HG03432 (cell line): ENCODE measurements at regions not wholly inside any gene's neighbourhood (a gene's known extent, or its start where the extent isn't known, plus 50 kb on each side); places are given as distances from the start of the nearest gene placed in this dataset.

Experiments
- ATAC-seq: cut with Tn5 transposase; IDR thresholded peaks from one replicate; pipeline ENCODE4 v1.9.1; 2021; ENCODE audit warnings: mild to moderate bottlenecking, moderate library complexity; ENCODE audit not compliant: unreplicated experiment

- ATAC-seq, result no peak
Measured at GRCh38 chr1:175894581-175894980, 151.2 kb upstream of the TNR start.

GRCh38 chr1:175893192-175893591, 149.8 kb upstream of the TNR start:
- no peak for ATAC-seq

DNA sequence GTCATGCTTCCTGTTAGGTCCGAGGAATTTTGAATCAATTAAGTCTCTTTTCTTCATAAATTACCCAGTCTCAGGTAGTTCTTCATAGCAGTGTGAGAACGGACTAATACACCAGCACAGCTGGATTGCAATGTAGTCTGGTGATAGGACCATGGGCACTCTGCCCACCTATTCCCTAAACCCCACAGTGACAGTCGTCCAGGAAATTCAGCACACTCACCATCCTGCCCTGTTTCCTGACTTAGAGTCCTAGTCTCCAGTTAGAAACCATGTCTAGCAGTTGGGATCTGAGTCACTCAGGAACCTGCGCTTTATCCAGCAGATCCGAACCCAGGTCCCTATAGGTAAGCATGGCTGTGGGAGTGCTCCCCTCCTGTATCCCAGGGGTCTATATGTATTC, 149.3 kb upstream of the TNR start:
- no peak for ATAC-seq

DNA sequence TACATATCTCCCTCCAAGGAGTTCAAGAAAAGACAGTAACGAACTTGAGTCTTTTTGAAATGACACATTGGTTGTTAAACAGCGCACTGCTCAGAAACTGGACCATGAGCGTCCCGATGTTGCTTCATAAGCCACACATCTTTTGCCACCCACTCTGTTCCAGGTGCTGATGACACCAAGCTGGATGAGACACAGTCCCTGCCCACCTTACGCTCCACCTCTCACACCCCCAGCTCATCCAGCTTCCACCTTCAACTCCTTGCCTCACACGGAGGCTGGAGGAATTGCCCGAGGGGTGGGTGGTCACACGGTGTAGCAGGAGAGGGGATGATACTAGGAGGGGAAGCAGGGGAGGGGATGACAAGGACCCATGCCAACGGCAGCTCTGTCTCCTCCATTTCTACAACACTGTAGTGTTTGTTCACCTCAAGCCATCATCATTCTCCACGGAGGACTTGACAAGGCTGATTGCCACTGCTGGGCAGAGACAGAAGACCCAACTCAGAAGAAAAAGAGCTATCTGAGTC, 148.5 kb upstream of the TNR start:
- no peak for ATAC-seq

GRCh38 chr1:175890958-175891357, 147.6 kb upstream of the TNR start:
- ATAC-seq, result no peak

DNA sequence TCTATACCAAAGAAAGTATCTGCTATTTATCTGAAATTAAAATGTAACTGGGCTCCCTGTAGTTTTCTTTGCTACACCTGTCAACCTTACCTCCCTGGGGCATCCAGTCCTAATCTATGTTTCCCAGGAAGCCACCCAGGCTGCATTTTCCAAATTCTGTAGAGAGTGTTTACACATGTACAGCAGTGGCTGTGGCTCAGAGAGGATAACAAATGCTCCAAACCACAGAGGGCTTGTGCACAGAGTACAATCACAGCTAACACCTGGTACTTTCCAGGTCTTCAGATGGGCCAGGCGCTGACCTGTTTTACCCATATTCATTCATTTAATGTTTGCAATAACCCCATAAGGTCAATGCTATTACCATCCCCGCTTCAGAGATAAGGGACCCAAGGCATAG, 146.5 kb upstream of the TNR start:
- no peak for ATAC-seq

DNA sequence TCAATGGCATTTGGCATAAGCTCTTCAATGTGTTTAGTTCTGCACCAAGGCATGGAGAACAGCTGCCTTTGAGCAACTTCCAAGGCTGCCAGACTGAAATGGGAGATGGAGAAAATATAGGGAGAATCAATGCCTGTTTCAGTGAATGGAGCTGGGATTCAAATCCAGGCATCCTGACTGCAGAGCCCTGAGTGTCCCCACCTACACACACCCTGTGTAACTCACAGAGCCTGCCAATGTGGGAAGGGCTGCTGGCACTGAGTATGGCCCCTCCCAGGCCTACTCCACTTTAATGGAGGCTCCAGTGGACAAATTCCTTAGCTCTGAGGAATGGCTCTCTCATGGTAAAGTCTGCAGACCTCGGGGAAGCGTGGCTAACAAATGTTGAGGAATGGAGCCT, 145.6 kb upstream of the TNR start:
- no peak for ATAC-seq

DNA sequence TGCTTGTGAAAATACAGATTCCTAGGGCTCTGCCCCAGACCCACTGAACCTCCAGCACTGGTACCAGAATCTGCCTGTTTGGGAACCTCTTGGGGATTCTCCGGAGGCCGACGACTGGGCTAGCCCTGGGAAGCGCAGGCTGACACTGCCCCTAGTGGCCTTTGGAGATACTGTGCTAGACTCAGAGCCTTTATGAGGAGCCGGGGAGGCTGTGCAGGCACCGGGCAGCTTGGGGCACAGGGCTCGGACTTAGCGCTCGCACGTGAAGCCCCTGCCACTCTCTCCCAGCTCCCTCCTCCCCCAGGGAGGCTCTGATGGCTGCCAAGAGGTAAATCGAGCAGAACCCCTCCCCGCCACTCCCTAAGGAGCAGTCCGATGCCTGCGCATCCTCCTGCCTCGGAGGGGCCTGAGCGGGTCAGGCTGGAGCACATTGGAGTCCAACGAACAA, 144.6 kb upstream of the TNR start:
- ATAC-seq, result peak; percentile 94

DNA sequence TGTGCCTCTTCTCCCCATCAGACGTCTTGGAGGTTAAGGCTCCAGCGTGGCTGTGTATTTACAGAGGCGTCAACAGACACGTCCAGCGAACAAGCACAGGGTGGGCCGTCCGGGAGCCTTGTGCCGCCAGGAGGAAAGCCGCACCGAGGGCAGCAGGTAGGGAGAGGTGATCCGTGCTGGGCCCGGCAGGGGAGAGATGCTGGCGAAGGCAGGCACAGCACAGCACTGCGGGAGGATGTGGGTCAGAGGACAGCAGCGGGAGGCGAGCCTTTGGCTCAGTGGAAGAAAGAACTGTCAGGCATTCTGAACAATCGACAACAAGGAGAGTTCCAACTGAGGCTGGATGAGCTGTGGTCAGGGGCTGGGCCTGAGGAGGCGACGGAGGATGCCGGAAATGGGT, 144.1 kb upstream of the TNR start:
- ATAC-seq, result peak; percentile 27

GRCh38 chr1:175885326-175885725, 141.9 kb upstream of the TNR start:
- no peak for ATAC-seq

- ATAC-seq, result no peak
Measured at GRCh38 chr1:175884369-175884768, 141.0 kb upstream of the TNR start.

- ATAC-seq, result no peak
Measured at GRCh38 chr1:175882192-175882591, 138.8 kb upstream of the TNR start.

DNA sequence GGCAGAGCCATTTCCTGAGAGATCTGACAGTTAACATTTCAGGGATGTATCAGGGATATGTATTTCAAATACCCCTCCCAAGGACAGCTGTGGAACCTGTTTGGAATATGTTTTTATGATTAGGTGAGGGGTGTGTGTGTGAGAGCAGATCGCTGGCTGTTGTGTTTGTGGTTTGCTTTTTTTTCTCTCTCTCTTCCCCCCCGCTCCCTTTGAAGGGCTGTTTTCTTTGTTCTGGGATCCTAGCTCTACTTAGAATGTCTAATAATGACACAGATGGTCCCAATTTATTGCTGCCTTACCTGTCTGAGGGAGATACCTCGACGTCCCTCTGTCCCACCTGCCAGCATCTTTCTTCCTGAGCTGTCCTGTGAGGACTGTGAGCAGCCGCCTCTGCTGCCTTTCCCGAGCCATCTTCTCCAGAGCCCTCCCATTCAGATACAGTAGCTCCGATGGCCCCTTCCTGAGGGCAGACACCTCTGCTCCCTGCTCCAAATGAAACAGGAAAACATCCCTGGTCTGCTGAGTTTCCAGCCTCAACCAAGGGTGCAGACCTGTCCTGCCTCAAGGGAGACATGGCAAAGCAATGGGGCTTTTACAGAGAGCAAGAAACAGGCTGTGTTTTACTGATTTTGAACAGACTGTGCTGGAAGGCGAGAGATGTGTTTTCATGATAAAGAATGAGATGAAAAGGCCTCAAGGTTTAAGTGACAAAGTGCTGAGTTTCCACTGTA, 138.0 kb upstream of the TNR start:
- ATAC-seq, result no peak

- no peak for ATAC-seq
Measured at GRCh38 chr1:175878775-175879174, 135.4 kb upstream of the TNR start.

DNA sequence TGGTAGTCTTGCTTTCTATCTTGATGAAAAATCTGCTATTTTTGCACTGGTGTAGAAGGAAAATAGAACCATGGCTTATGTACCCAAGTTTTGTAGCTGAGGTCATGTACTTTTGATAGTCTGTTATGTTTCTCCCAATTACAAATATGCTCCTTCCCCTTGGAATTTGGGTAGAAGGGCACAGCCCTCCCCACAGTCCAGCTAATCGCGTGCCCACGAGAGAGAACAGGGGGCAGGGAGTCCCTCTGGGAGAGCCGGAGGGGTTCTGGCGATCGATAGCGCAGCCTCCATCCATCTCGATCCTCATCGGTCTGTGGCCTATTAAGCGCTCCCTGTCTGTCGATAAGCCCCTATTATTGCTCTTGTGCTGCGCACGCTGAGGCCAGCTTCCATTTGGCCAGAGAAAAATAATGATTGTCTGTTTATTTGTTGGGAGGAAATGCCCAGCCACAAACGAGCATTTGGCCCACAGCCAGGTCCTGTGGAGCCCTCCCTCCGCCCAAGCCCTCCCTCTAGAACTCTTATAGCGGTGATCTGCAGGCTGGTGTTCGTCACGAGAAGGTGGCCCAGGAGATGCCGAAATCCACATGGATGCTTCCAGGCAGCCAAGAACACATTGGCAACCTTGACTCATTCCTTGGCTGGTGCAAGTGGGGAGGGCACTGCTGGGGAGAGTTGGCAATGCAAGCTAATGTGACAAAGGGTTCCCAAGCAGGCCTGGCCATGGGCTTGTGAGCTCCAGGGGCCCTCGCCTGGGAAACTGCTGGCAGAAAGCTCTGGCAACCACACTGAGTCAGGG, 134.7 kb upstream of the TNR start:
- ATAC-seq, result no peak

GRCh38 chr1:175875556-175875955, 132.2 kb upstream of the TNR start:
- ATAC-seq, result no peak

DNA sequence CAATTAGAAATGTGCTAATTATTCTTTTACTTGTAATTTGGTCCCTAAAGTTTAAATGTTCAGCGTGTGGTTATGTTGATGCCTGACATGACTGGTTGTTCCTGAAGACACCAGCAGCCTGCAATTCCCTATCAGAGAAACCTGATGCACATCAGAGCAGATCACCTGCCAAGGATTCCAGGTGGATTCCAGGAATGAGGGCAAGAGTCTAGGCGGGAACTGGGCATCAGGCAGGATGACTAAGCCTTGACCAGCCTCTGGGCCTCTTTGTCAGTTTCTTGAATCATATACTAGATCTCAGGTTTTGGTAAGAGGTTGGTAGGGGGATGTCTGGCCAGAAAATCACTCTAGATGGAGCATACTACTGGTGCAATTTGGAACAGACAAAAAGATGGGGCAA, 130.7 kb upstream of the TNR start:
- ATAC-seq, result no peak

DNA sequence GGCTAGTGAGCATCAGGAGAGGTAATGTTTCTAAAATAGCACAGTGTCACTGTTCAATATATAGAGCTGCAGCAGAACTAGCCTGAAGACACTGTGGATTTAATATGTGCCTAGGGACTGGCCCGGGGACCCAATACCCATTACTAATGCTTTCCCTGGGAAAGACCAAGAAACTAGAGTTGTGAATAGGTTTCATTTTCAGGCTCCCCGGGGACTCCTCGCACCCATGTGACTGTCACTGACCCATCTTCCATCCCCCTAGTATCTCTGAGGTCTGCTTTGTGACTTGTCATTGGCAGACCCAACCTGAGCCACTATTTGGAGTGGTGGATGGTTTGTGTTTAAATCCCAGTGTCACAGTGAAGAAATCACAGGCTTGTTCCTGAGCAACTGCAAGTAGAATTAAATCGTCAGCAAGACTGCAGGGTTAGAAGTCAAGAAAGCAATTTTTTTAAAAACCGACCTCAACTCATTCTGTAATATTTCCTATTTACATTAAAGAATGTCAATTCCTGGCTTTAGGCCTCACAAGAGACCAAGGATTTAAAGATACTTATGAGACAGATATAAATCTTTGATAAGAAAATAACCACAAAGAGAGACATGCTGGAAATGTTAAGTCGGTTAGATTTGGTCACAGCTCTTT, 130.0 kb upstream of the TNR start:
- ATAC-seq, result peak; percentile 91

DNA sequence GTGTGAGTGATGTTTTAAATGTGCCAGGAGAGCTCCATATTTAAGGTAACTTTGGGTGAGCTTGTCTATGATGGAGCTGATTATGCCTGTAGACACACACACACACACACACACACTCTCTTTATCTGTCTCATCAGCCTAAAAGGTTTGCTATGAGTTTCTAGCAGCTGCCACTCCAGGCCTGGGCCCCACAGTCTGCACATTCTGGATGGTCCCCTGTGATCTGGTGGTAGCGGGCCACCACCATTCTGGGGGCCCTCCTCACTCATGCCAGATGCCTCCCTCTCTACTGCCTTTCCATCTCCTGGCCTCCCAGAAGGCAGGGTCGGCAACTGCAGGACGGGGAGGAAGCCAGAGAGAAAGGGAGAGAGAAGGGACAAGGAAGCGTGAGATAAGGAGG, 129.2 kb upstream of the TNR start:
- no peak for ATAC-seq

GRCh38 chr1:175871647-175872046, 128.3 kb upstream of the TNR start:
- no peak for ATAC-seq

- no peak for ATAC-seq
Measured at GRCh38 chr1:175870217-175870616, 126.8 kb upstream of the TNR start.

- ATAC-seq, result no peak
Measured at GRCh38 chr1:175866776-175867175, 123.4 kb upstream of the TNR start.
